ENCODE measurements at regions not wholly inside any gene's neighbourhood (a gene's known extent, or its start where the extent isn't known, plus 50 kb on each side); places are given as distances from the start of the nearest gene placed in this dataset.

- Histone ChIP-seq H3K9ac (no peak overlapping the region), H3K4me1 (ENCODE audit: low read depth, poor library complexity, severe bottlenecking) (peaks cover 21% of the 10 kb centered on the region), H3K27me3 (ENCODE audit: insufficient read depth, low read depth) (no peaks in the 10 kb centered on the region), H3K27ac (no peak overlapping the region), H3K4me2 (no peak overlapping the region), H3K36me3 (ENCODE audit: insufficient read depth) (no peaks in the 10 kb centered on the region), H3K4me3 (IDR thresholded peaks at IDR 0.05; ENCODE audit: insufficient read depth, low read depth, low read length) (no peak overlapping the region), H3K79me2 (ENCODE audit: insufficient read depth, low read depth) (no peaks in the 10 kb centered on the region), H2AFZ (ENCODE audit: low read depth) (no peak overlapping the region), H4K20me1 (ENCODE audit: insufficient read depth) (no peaks in the 10 kb centered on the region)
- TF ChIP-seq CTCF (conservative IDR thresholded peaks at IDR 0.05; ENCODE audit: low read depth, low read length), result no peak
These were observed 644.3 kb downstream of the EPM2A start for GRCh38 chr6:145090801-145091585.

GRCh38 chr6:145091586-145092142 lies 643.7 kb downstream of the EPM2A start:
- Histone ChIP-seq H3K27me3 (ENCODE audit: insufficient read depth, low read depth) (no peaks in the 10 kb centered on the region), H3K36me3 (ENCODE audit: insufficient read depth) (no peaks in the 10 kb centered on the region), H2AFZ (ENCODE audit: low read depth) (no peak overlapping the region), H3K9ac (no peak overlapping the region), H4K20me1 (ENCODE audit: insufficient read depth) (no peaks in the 10 kb centered on the region), H3K27ac (no peak overlapping the region), H3K4me3 (IDR thresholded peaks at IDR 0.05; ENCODE audit: insufficient read depth, low read depth, low read length) (no peak overlapping the region), H3K4me1 (ENCODE audit: low read depth, poor library complexity, severe bottlenecking) (peaks cover 14% of the 10 kb centered on the region), H3K79me2 (ENCODE audit: insufficient read depth, low read depth) (no peaks in the 10 kb centered on the region), H3K4me2 (no peak overlapping the region)
- no peak for TF ChIP-seq CTCF (conservative IDR thresholded peaks at IDR 0.05; ENCODE audit: low read depth, low read length)

- no peak for TF ChIP-seq CTCF (conservative IDR thresholded peaks at IDR 0.05; ENCODE audit: low read depth, low read length)
- no peaks in the 10 kb centered on the region for H4K20me1 ChIP-seq (ENCODE audit: insufficient read depth)
- no peaks in the 10 kb centered on the region for H3K36me3 ChIP-seq (ENCODE audit: insufficient read depth)
- no peaks in the 10 kb centered on the region for H3K27me3 ChIP-seq (ENCODE audit: insufficient read depth, low read depth)
- no peaks in the 10 kb centered on the region for H3K79me2 ChIP-seq (ENCODE audit: insufficient read depth, low read depth)
- no peak overlapping the region for H3K9ac ChIP-seq
- no peak overlapping the region for H3K4me2 ChIP-seq
- H3K4me3 ChIP-seq (IDR thresholded peaks at IDR 0.05; ENCODE audit: insufficient read depth, low read depth, low read length), result no peak overlapping the region
- no peak overlapping the region for H3K27ac ChIP-seq
- H2AFZ ChIP-seq (ENCODE audit: low read depth), result no peak overlapping the region
- H3K4me1 ChIP-seq (ENCODE audit: low read depth, poor library complexity, severe bottlenecking), result peaks cover 5% of the 10 kb centered on the region
These were observed 642.8 kb downstream of the EPM2A start for GRCh38 chr6:145092554-145092953.

- Histone ChIP-seq H3K27ac (no peak overlapping the region), H3K79me2 (ENCODE audit: insufficient read depth, low read depth) (no peaks in the 10 kb centered on the region), H3K4me3 (IDR thresholded peaks at IDR 0.05; ENCODE audit: insufficient read depth, low read depth, low read length) (no peak overlapping the region), H3K36me3 (ENCODE audit: insufficient read depth) (no peaks in the 10 kb centered on the region), H4K20me1 (ENCODE audit: insufficient read depth) (no peaks in the 10 kb centered on the region), H3K4me2 (no peak overlapping the region), H3K4me1 (ENCODE audit: low read depth, poor library complexity, severe bottlenecking) (no peaks in the 10 kb centered on the region), H2AFZ (ENCODE audit: low read depth) (no peak overlapping the region), H3K9ac (no peak overlapping the region), H3K27me3 (ENCODE audit: insufficient read depth, low read depth) (no peaks in the 10 kb centered on the region)
- TF ChIP-seq CTCF (conservative IDR thresholded peaks at IDR 0.05; ENCODE audit: low read depth, low read length), result no peak
These were observed 642.1 kb downstream of the EPM2A start for GRCh38 chr6:145093226-145093625.

Data from KMS-11 (cell line).